NCI-H446 (cell line): ENCODE measurements at regions not wholly inside any gene's neighbourhood (a gene's known extent, or its start where the extent isn't known, plus 50 kb on each side); places are given as distances from the start of the nearest gene placed in this dataset.

Experiments
- DNase-seq, 2 experiments: peaks; one replicate each; lab custom pipeline; 2025; lab: John Stamatoyannopoulos, UW

DNA sequence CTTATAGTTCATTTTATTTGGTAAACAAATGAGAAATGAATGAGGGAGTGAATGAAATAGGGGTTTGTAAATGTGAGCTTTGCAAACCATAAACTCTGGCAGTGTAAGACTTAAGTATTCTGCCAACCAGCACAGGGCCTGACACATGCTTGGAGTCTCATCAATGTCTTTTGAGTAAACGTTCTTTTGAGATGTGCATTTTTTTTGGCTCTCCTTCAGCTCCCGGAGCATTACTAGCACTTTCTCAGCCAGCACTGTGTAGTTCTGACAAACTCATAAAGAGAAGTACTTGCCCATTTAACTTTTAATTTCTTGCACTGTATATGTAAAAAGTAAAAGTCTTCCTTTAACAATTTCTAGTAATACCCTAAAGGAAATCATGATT is 245.3 kb downstream of the HS3ST1 start:
- DNase-seq, result peak in 1 of 2 experiments; percentile 35

DNA sequence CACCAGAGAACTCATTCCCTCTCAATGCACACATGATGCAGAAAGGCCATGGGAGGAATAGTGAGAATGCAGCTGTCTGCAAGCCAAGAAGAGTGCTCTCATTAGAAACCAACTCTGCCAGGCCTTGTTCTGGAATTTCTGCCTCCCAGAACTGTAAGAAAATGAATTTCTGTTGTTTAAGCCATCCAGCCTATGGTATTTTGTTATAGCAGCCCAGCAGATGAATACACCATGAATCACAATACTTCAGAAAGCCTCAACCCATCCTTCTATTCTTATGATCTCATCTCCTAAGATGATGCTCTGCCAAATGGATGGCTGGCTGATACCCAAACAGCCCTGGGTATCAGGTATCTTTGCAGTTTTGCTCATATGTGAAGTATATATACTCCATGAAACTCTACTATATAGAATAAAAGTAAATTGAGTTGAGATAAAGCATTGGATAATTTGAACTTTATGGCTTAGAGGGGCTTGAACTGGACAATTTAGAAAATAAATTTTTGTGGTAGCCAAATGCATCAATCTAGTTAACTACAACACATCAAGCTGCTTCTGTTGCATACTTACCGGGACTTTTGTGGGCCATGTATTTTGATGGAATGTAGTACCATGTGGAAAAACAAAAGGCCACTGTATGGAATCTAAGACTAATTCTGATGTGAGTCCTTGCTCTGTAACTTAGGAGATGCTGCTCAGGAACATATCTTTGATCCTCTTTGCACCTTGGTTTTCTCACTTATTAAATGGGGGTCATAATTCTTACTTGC is 245.9 kb downstream of the HS3ST1 start:
- peak; percentile 14 to 34 for DNase-seq

DNA sequence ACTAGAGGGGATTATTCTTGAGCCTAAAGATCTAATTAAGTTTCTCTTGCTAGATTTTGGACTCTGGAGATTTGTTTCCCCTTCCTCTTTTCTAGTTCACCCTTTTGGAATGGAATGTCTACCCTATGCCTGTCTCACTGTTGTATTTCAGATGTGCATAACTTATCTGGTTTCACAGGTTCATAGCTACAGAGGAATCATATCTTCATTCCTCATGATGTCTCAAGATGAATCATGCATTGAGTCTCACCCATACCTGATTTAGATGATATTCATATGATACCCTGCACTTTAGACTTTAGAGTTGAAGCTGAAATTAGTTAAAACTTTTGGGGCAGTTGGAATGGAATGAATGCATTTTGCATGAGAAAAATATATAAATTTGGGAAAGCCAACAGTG is 246.7 kb downstream of the HS3ST1 start:
- DNase-seq, result no peak

DNA sequence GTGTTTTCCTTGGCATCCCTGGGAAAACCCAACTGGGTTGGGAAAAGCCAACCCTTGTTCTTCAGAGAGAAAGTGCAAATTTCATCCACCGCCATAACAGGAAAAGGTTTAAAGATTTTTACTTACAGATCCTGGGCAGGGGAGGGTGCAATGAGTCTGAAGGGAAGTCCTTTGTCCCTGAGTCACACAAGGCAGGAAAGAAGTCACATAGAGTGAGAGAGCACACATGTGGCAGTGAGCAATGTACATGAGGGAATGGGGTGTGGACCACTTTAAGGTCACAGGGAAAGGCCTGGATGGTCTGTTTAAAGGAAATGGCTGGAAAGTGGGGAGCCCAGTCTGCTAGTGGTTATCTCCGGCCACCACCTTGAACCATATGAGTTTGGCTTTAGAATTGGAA is 248.9 kb downstream of the HS3ST1 start:
- no peak for DNase-seq

DNA sequence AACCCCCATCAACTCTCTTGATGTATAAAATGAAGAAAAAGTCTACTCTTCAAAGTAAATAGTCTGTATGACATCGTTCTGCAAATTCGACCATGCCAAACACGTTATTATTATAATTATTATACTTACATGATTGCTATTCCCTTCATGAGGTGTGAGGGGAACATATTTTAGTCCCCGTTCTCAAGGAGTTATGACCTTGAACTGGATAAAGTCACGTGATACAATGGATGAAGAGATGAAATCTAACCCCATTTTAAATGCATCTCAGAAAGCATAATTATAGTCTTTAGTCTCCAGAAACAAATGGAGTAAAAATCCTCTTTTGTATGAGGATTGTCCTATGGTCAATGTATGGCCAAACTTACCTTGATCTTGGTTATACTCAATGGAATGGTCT is 250.3 kb downstream of the HS3ST1 start:
- no peak for DNase-seq

DNA sequence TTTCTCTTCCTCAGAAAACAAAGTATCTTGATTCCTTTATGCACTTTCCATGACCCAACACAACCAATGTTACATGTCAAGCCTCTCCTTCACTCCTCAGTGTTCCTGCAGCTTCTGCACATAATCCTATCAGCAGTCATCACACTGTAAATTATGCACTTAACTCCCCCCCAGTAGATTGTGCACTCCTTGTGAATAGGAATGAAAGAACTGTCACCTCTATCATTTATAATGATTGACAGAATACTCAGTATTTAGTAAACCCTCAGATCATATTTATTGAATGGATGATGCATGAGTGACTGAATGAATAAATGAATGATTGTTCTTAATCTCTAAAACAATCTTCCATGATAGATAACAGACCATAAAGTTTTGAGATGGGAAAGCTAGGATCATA is 253.3 kb downstream of the HS3ST1 start:
- no peak for DNase-seq

DNA sequence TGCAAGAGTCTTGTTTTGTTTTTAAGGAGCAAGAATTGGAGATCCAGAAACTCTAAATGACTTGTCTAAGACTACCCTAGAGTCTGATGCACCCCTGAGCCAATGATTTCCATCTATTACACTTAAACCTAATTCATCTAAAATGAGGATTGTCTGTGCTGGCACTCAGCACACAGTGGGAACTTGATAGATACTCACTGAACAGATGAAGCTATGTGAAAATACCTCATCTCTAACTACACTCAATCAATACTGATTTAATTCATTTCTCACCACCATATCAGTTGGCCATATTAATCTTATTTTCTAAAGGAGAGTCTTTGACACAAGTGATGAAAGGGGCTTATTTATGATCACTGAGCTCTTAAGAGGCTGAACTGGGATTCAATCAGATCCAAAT is 262.1 kb downstream of the HS3ST1 start:
- no peak for DNase-seq

DNA sequence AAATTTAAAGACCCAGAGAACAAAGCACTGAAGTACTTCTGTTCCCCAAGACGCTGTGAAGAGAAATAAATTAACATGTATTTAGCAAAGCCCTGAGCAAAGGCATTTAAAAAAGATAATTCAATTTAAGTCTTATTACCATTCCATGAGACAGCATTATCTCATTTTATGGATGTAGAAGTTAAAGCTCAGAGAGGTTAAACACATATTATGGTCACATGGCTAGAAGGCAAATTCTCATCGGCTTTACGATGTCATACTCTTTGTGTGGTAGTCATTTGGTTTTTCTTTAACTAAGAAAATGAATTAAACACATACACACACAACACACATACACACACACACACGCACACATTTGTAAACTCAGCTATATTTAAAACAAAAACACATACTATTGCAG is 262.7 kb downstream of the HS3ST1 start:
- DNase-seq, result no peak

DNA sequence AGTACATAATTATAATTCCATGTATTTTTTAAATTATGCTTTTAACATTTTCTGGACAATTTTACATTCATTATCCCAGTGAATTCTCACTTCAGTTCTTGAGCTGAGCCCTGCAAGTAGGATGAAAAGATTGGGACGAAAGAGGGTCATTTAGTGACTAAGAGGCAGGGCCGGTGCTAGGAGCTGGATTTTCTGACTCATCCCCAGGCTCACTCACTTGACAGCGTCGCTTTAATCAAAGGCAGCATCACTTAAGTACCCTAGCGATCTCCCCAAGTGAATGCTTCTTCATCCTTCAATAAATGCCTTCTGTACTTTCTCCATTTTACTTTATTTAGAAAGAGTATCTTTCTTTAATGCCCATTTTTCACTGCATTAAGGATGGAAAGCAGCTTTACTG is 263.6 kb downstream of the HS3ST1 start:
- DNase-seq, result no peak

DNA sequence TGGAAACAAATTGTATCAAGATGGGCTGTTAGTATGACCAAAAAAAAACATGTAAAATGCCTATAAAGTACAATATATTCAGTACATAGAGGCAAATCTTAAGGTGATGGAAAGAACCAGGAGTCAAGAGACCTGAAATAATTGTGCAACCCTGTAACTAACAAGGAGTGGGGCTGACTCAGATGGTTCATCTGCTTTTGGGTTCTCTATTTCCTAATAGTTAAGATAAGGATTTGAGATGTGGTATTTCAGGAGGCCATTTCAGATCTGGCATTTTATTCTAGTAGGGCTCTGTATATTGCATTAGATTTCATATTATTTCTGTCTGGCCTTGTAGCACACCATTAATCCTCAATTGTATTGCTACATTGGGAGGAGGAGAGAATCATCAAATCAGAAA is 268.4 kb downstream of the HS3ST1 start:
- DNase-seq, result no peak

DNA sequence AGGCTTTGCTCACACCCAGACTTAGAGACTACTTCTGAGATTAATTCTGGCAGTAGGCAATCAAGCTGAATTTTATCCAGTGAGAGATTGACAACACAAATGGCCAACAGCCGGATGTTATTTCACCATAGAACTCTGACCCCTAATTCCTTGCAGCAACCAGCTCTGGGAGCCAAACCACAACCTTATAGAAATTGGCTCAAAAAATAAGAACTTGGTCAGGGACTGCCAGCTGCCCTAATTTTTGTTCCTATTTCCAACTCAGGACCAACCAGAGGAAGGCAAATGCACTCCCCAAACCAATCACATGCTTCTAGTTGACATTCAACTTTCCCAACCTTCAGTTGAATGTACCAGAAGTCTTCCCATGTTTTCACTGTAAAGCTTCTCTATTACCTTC is 269.7 kb downstream of the HS3ST1 start:
- no peak for DNase-seq

DNA sequence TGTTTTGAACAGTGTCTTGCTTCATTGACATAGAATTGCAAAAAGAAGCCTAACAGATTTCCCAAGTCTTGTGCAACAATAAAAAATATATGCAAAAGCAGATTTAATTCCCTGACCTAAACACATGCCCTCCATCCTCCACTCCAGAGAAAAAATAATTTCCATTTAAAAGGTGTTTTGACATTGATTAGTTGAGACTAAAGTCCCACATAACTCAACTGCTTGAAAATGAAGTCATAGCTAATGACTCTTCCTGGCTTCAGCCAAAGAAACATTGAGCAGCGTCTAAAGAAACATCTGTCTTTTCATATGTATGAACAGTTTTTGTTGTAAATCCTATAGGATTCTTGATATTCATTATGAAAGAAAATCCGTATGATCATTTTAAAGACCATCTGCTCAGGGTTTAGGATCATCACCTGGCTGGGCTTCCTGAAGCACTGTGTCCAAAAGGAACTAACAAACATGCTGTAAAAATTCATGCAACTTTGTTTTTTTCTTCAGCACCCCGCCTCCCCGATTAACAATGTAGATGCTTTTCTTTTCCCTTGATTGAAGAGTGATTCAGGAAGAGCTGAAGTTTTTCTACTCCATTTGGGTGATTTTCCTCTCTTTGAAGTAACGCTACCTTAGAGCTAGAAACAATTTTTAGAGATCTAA is 273.4 kb downstream of the HS3ST1 start:
- no peak for DNase-seq

DNA sequence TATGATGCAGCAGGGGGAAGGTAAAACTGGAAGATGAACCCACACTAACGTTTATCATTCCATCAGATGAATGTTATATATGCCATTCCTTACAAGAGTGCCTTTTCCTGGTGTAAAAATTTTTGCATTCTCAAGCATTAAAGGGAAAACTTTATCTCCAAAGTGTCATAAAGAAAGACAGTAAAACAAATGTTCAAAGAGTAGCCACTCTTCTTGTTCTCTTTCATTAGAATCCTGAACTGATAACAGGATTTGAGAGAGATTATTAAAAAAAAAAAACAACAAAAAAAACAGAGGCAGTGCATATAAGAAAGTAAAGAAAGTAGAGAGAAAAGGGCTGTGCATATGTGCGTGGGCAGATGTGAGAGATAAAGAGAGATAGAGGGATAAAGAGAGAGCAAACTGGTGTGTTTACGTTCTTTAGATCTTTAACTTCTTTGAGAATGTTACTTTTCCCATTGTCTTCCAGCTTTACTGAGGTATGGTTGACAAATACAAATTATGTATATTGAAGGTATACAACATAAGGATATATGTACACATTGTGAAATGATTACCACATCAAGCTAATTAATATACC is 275.4 kb downstream of the HS3ST1 start:
- DNase-seq, result no peak

DNA sequence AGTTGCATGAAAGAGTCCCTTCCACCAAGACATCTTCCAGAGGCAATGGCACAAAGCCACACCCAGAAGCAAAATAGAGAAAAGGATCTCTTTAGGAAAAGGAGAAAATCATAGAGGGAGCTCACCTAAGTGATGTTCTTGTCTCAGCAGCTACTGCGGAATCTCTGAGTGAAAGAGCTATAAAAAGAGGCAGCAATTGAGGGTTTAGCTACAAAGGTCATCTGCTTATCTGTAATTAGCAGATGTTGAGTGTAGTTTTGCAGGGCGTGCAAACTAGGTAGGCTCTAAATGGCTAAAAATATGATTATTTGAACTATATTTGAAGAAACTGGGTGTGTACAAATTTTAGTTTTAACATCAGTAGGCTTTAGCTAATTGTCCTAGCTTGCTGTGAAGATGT is 276.0 kb downstream of the HS3ST1 start:
- no peak for DNase-seq

DNA sequence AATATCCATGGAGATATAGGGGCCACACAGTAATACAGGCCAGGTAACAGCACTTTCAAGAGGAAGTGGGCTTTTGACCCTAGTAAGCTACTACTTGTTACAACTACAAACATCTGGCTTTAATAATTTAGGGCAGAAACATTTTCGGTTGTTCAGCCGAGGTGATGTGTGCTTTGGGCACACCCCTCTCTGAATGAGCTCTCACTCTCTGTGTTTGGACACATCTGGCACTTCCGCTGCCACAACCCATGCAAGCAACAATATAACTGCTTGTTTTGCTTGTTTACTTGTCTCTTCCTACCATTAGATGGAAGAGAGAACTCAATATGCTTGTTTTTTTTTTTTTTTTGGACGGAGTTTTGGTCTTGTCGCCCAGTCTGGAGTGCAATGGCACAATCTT is 277.2 kb downstream of the HS3ST1 start:
- no peak for DNase-seq

DNA sequence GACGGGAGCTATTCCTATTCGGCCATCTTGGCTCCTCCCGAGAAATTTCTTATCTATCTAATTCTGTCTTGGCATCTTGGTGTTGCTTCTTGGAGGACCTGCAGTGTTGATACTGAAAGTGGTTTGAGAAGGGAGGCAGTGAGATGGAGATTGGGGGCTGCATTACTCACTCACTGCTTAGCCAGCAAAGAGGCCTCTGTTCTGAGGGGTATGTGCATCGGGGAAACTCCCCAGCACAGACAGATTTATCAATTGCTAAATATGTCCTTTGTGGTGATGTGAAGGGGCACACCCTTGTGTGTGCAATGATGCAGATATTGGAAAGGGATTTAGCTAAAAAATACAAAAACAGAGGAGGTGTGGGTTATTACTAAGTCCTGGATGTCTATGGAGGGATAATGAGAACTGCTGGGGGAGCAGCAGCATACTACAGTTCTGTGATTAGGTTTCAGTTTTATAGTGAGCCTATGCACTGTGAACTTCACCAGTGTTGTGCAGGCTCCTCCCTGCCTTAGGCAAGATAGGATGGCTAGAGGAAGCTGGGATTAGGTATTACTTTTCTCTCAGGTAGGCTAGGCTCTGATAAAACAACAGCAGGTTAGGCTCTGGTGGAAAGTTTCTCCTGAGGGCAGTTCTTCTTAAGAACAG is 279.0 kb downstream of the HS3ST1 start:
- DNase-seq, result no peak

DNA sequence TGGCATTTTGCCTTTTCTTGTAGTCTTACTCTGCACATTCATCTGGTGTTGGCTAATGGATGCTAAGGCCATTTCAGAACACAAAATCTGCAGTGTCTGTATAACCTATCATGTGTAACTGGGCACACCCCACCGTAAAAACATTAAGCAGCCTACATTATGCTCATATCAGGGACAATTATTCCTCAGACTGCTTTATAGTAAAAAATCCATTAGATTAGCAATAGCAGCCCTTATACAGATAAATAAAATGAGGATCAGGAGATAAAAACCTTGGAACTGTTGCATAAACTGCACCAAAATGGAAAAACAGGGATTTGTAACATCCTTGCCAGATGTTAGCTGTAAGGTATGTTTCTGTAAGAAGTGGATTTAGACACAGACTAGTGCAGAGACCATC is 288.8 kb downstream of the HS3ST1 start:
- DNase-seq, result no peak

DNA sequence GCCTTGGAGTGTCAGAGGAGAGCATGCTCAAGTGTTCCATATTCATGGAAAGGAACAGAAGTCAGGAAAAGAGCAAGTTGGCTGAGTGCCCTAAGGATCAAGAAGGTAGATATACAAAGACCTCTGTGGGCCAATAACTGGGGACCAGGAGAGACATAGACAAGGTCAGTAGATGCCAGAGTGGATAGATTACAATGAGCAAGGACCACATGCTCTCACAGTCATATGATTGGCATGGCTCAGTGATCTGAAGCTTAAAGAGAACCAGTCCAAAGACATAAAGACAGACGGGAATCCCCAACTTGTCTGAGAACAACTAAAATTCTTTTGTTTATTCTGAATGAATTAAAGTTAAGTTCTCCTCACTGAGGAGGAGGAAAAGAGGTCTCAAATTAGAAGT is 289.7 kb downstream of the HS3ST1 start:
- no peak for DNase-seq

DNA sequence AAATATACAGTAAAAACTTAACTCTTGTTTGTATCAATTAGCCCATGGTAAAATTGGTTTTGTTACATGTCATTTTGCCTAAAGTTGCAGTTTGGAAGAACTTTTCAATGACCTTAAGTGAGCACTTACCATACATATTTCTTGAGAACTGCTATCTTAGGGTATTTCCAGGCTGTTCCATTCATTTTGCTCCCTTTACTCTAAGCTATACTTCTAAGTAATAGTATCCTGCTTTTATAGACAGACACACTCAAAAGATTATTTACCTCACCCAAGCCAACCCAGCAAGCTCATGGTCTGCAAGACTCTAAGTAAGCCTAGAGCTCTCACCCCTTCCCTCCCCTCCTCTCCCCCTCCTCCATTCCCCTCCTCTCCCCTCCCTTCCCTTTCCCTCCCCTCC is 294.0 kb downstream of the HS3ST1 start:
- no peak for DNase-seq

DNA sequence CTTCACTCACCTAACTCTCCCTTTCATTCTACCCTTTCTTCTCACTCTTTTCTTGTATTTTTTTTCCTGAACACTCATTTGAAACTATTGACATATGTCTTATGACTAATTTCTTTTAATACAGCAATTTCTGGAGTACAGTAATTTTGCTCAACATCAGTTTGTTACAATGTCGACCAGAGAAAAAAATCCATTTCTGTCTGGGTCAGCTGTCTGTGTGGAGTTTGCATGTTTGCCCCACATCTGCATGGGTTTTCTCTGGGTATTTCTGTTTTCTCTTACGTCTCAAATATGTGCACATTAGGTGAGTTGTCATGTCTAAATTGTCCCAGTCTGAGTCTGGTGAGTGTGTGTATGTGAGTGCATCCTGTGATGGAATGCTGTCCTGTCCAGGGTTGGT is 294.8 kb downstream of the HS3ST1 start:
- DNase-seq, result no peak

DNA sequence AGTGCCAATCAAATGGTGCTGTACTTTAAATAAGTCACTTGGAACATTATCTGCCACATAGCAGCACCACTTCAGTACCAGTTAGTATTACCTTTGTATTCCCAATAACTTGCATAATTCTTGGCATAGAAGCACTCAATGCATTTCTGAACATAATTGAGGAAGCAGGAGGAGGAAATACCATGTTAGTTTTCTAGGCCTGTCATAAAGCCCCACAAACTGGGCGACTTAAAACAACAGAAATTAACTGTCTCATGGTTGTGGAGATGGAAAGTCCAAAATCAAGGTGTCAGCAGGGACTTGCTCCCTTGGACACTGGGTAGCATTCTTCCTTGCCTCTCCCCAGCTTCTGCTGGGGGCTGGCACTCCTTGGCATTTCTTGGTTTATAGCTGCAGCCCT is 296.2 kb downstream of the HS3ST1 start:
- no peak for DNase-seq

DNA sequence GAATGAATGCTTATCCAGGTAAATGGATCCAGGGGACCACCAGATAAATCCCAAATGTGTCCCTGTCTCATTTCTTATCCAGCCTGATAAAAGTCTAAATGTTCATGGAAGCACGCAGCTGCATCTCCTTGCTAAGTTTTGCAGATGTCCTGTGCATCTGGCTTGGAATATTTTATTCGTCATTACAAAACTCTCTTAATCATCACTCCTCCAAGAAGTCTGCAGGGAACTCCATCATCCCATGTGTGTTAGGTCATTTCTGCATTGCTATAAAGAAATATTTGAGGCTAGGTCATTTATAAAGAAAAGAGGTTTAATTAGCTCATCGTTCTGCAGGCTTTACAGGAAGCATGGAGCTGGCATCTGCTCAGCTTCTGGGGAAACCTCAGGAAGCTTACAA is 297.2 kb downstream of the HS3ST1 start:
- no peak for DNase-seq
